GM12878 (cell line): ENCODE measurements at regions not wholly inside any gene's neighbourhood (a gene's known extent, or its start where the extent isn't known, plus 50 kb on each side); places are given as distances from the start of the nearest gene placed in this dataset.

Source experiments
- NFYB ChIP-seq: IDR thresholded peaks from 2 replicates; pipeline ENCODE4 v1.6.1; 2011; ENCODE audit warnings: low read depth, mild to moderate bottlenecking, low read length, improper control_type of control experiment, moderate library complexity; ENCODE audit not compliant: insufficient read depth
- POLR2AphosphoS5 ChIP-seq: IDR thresholded peaks from 2 replicates; pipeline ENCODE4 v1.6.1; 2011; ENCODE audit warnings: mild to moderate bottlenecking, low read length, inconsistent platforms
- RAD21 ChIP-seq: IDR thresholded peaks from 2 replicates; pipeline ENCODE4 v1.6.1; 2011; ENCODE audit warnings: mild to moderate bottlenecking, low read depth, low read length, moderate library complexity; ENCODE audit not compliant: insufficient read depth
- RCOR1 ChIP-seq: conservative IDR thresholded peaks from 2 replicates; pipeline ENCODE4 v1.6.1; 2012; ENCODE audit warnings: low read depth, low read length, improper control_type of control experiment
- SP1 ChIP-seq: IDR thresholded peaks from one replicate; pipeline ENCODE4 v1.6.1; 2011; ENCODE audit warnings: low read depth, low read length
- TAF1 ChIP-seq: IDR thresholded peaks from 2 replicates; pipeline ENCODE4 v1.6.1; 2011; ENCODE audit warnings: mild to moderate bottlenecking, low read depth, low read length, borderline replicate concordance
- ZNF274 ChIP-seq: IDR thresholded peaks from one replicate; pipeline ENCODE4 v1.8.0; 2011; ENCODE audit not compliant: insufficient read length, insufficient read depth
- TF ChIP-seq, protein P1 (sequence below): IDR thresholded peaks from 2 replicates; pipeline ENCODE4 v1.6.1; 2012; ENCODE audit warnings: low read depth, low read length, improper control_type of control experiment
- TF ChIP-seq, protein P2 (sequence below), 3 experiments: IDR thresholded peaks in 2 of 3; conservative IDR thresholded peaks in 1 of 3; 2 replicates each; pipeline ENCODE4 v1.5.1; 2011; ENCODE audit warnings: low read depth in 3 of 3, low read length in 3 of 3, mild to moderate bottlenecking in 3 of 3, control low read depth in 2 of 3, moderate library complexity in 2 of 3, inconsistent platforms in 1 of 3, mixed read lengths in 1 of 3; ENCODE audit not compliant: control insufficient read depth in 2 of 3, insufficient read depth in 1 of 3; ENCODE audit errors: extremely low read depth in 1 of 3
- TF ChIP-seq, protein P3 (sequence below): IDR thresholded peaks from 2 replicates; pipeline ENCODE4 v1.6.1; 2012; ENCODE audit warnings: mild to moderate bottlenecking, low read depth, low read length
- TF ChIP-seq, protein P4 (sequence below): IDR thresholded peaks from 2 replicates; pipeline ENCODE4 v1.6.1; 2011; ENCODE audit warnings: low read depth, mild to moderate bottlenecking, low read length, moderate library complexity, borderline replicate concordance; ENCODE audit errors: extremely low read depth
- TF ChIP-seq, protein P5 (sequence below): IDR thresholded peaks from 2 replicates; pipeline ENCODE4 v1.6.1; 2011; ENCODE audit warnings: low read depth, low read length, improper control_type of control experiment, borderline replicate concordance

DNA sequence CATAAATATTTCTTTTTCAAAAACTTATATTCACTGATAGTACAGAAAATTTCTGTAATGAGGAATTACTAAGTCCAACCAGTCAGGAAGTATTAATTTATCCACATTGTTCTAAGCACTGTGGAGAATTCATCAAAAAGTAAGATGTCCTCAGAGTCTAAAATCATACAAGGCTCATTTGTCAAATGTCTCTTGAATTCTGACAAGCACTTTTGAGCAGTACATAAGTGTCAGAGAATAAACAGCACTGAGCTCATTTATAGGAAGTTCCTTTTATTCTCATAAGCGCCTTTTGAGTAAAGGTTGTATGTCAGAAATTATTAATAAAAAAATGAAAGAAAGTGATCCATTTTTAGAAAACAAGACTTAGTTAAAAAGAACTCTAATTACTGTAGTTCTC, 523.2 kb upstream of the EPHA5 start:
- no peak for TF ChIP-seq POLR2AphosphoS5
- TF ChIP-seq, protein P1, sequence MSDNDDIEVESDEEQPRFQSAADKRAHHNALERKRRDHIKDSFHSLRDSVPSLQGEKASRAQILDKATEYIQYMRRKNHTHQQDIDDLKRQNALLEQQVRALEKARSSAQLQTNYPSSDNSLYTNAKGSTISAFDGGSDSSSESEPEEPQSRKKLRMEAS: no peak
- TF ChIP-seq, protein P2, sequence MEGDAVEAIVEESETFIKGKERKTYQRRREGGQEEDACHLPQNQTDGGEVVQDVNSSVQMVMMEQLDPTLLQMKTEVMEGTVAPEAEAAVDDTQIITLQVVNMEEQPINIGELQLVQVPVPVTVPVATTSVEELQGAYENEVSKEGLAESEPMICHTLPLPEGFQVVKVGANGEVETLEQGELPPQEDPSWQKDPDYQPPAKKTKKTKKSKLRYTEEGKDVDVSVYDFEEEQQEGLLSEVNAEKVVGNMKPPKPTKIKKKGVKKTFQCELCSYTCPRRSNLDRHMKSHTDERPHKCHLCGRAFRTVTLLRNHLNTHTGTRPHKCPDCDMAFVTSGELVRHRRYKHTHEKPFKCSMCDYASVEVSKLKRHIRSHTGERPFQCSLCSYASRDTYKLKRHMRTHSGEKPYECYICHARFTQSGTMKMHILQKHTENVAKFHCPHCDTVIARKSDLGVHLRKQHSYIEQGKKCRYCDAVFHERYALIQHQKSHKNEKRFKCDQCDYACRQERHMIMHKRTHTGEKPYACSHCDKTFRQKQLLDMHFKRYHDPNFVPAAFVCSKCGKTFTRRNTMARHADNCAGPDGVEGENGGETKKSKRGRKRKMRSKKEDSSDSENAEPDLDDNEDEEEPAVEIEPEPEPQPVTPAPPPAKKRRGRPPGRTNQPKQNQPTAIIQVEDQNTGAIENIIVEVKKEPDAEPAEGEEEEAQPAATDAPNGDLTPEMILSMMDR (IDR thresholded peaks at IDR 0.05 in 2 of 3, conservative IDR thresholded peaks at IDR 0.05 in 1 of 3; ENCODE audit: control insufficient read depth in 2 of 3, extremely low read depth in 1 of 3, insufficient read depth in 1 of 3, low read depth in 3 of 3, low read length in 3 of 3): no peak
- no peak for TF ChIP-seq RCOR1
- TF ChIP-seq, protein P3, sequence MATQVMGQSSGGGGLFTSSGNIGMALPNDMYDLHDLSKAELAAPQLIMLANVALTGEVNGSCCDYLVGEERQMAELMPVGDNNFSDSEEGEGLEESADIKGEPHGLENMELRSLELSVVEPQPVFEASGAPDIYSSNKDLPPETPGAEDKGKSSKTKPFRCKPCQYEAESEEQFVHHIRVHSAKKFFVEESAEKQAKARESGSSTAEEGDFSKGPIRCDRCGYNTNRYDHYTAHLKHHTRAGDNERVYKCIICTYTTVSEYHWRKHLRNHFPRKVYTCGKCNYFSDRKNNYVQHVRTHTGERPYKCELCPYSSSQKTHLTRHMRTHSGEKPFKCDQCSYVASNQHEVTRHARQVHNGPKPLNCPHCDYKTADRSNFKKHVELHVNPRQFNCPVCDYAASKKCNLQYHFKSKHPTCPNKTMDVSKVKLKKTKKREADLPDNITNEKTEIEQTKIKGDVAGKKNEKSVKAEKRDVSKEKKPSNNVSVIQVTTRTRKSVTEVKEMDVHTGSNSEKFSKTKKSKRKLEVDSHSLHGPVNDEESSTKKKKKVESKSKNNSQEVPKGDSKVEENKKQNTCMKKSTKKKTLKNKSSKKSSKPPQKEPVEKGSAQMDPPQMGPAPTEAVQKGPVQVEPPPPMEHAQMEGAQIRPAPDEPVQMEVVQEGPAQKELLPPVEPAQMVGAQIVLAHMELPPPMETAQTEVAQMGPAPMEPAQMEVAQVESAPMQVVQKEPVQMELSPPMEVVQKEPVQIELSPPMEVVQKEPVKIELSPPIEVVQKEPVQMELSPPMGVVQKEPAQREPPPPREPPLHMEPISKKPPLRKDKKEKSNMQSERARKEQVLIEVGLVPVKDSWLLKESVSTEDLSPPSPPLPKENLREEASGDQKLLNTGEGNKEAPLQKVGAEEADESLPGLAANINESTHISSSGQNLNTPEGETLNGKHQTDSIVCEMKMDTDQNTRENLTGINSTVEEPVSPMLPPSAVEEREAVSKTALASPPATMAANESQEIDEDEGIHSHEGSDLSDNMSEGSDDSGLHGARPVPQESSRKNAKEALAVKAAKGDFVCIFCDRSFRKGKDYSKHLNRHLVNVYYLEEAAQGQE: no peak
- TF ChIP-seq, protein P4, sequence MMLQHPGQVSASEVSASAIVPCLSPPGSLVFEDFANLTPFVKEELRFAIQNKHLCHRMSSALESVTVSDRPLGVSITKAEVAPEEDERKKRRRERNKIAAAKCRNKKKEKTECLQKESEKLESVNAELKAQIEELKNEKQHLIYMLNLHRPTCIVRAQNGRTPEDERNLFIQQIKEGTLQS: no peak
- TF ChIP-seq SP1: no peak
- TF ChIP-seq, protein P5, sequence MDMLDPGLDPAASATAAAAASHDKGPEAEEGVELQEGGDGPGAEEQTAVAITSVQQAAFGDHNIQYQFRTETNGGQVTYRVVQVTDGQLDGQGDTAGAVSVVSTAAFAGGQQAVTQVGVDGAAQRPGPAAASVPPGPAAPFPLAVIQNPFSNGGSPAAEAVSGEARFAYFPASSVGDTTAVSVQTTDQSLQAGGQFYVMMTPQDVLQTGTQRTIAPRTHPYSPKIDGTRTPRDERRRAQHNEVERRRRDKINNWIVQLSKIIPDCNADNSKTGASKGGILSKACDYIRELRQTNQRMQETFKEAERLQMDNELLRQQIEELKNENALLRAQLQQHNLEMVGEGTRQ: no peak
- no peak for TF ChIP-seq NFYB
- no peak for TF ChIP-seq TAF1
- no peak for TF ChIP-seq RAD21
- TF ChIP-seq ZNF274: no peak
